RWPE1 (cell line): ENCODE measurements at regions not wholly inside any gene's neighbourhood (a gene's known extent, or its start where the extent isn't known, plus 50 kb on each side); places are given as distances from the start of the nearest gene placed in this dataset.

Experiments
- CTCF ChIA-PET: fragments of 350-600 bp; sonication (Branson Sonifier 250); formaldehyde crosslinking; extraction: SDS; loops from one replicate; lab custom pipeline; 2021; lab: Yijun Ruan, JAX
- POLR2A ChIA-PET: fragments of 400-600 bp; formaldehyde crosslinking; extraction: SDS; loops from one replicate; lab custom pipeline; 2020; ENCODE audit warnings: antibody characterized with exemption; ENCODE audit not compliant: low non-redundant PET; lab: Yijun Ruan, JAX
- DNase-seq: peaks from one replicate; pipeline ENCODE4 v3.0.0; 2012; ENCODE audit warnings: low spot score
- H3K27ac ChIP-seq: fragments of 450-650 bp; 2 replicates; pipeline ENCODE4 v1.5.1; 2017
- CTCF ChIP-seq: fragments of 450-650 bp; conservative IDR thresholded peaks from 2 replicates; pipeline ENCODE4 v1.5.1; 2017; ENCODE audit warnings: low read depth, mild to moderate bottlenecking

- POLR2A ChIA-PET = no interaction called here
- DNase-seq = no peak
- no peak overlapping the region for H3K27ac ChIP-seq
- no peak for TF ChIP-seq CTCF
- CTCF ChIA-PET = no interaction called here
Measured at GRCh38 chr16:76226481-76226880, 50.7 kb upstream of the CNTNAP4 start.
